ENCODE measurements at regions not wholly inside any gene's neighbourhood (a gene's known extent, or its start where the extent isn't known, plus 50 kb on each side); places are given as distances from the start of the nearest gene placed in this dataset.

- DNase-seq (ENCODE audit: low spot score) = no peak
These were observed 659.2 kb downstream of the HDGFL1 start for GRCh38 chr6:23228439-23229024.

- no peak for DNase-seq (ENCODE audit: low spot score)
These were observed 674.5 kb downstream of the HDGFL1 start for GRCh38 chr6:23243854-23244253.

DNA sequence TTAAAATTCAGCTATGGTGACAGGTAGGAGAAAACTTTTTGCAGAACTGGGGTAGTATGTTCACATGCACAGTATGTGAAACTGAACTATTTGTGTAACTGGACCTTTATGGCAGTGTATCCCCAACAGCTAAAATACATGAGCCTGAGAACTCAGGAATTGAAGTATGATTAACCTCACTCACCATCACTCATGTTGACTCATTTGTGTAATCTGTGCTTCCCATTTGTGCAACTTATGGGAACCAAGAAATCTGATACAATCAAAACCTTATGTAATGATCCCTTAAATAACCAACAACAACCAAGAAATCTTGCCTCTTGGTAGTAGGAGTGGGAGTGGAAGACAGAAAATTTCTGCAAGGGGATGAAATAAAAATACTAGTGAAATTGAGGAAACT, 674.9 kb downstream of the HDGFL1 start:
- DNase-seq (ENCODE audit: low spot score) = no peak

DNA sequence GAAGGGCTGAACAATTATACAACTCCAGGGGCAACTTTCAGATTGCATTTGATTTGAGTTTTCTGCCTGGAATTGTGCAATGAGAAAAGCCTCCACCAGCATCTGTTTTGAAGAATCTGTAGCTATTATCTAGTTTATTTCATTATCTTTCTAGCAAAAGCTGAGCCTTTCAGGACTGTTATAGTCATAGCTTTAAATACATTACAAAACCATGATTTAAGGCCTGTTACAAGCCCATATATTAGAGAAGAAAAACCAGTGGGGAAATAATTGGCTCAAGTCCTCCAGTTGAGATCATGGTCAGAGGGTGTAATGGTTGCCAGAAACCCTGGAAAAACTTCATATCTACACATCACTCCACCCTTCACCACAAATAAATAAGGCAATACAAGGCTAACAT, 676.2 kb downstream of the HDGFL1 start:
- DNase-seq (ENCODE audit: low spot score) = no peak

GRCh38 chr6:23246896-23247295, 677.5 kb downstream of the HDGFL1 start:
- DNase-seq (ENCODE audit: low spot score) = no peak

- DNase-seq (ENCODE audit: low spot score) = no peak
These were observed 681.2 kb downstream of the HDGFL1 start for GRCh38 chr6:23250556-23250955.

DNA sequence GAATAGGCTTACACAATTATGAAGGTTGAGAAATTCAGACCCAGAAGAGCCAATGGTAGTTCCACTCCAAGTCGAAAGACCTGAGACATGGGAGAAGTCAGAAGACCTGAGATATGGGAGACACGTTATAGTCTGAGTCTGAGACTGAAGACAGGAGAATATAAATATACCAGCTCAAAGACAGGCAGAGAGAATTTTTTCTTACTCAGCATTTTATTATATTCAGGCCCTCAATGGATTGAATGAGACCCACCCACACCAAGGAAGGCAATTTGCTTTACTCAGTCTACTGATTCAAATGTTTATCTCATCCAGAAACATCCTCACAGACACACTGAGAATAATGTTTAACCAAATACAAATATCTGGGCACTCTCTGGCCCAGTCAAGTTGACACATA, 693.5 kb downstream of the HDGFL1 start:
- no peak for DNase-seq (ENCODE audit: low spot score)

- DNase-seq (ENCODE audit: low spot score) = no peak
These were observed 695.9 kb downstream of the HDGFL1 start for GRCh38 chr6:23265270-23265669.

- DNase-seq (ENCODE audit: low spot score) = no peak
These were observed 697.2 kb downstream of the HDGFL1 start for GRCh38 chr6:23266536-23266935.

GRCh38 chr6:23267651-23268050, 698.3 kb downstream of the HDGFL1 start:
- DNase-seq (ENCODE audit: low spot score) = no peak

DNA sequence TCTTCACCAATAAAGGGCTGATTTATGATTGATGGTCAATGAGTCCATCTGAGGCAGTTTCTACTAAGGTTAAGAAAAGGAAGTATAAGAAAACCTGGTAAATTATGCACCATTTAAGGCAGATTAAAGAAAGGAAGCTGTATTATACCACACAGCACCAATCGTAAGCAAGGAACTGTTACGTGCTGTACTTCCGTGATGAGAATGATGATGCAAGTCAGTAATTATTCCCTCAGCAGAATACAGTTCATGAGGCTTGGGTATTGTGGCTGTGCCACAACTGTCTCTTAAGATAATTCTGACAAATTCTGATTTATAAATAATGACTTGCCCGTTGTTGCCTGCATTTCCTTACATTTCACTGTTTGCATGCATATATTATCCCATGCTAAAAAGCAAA, 699.0 kb downstream of the HDGFL1 start:
- DNase-seq (ENCODE audit: low spot score) = no peak

- no peak for DNase-seq (ENCODE audit: low spot score)
These were observed 700.1 kb downstream of the HDGFL1 start for GRCh38 chr6:23269436-23269835.

- DNase-seq (ENCODE audit: low spot score) = no peak
These were observed 703.2 kb downstream of the HDGFL1 start for GRCh38 chr6:23272536-23272935.

- DNase-seq (ENCODE audit: low spot score) = no peak
These were observed 708.3 kb downstream of the HDGFL1 start for GRCh38 chr6:23277521-23278179.

- no peak for DNase-seq (ENCODE audit: low spot score)
These were observed 708.8 kb downstream of the HDGFL1 start for GRCh38 chr6:23278180-23278532.

DNA sequence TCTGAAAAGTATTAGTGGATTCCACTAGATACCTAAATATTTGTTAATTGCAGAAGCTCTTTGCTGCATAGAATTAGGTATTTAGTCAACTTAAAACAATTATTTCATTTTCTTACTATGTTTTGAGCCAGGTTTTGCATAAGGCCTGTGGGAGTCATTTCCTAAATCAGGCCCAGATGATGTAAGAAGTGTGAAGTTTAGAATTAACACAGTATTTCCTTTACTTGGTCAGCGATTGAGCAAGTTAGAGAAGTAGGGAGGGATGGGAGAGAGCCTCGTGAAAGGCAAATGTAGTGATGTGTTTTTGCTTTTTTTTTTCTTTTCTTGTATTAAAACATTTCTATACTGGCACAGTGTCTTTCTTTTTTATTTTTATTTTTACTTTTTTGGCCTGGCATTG, 711.1 kb downstream of the HDGFL1 start:
- no peak for DNase-seq (ENCODE audit: low spot score)

GRCh38 chr6:23282252-23283021, 713.1 kb downstream of the HDGFL1 start:
- DNase-seq (ENCODE audit: low spot score) = no peak

GRCh38 chr6:23293653-23294052, 724.3 kb downstream of the HDGFL1 start:
- DNase-seq (ENCODE audit: low spot score) = no peak

GRCh38 chr6:23301556-23301955, 732.2 kb downstream of the HDGFL1 start:
- DNase-seq (ENCODE audit: low spot score) = no peak

DNA sequence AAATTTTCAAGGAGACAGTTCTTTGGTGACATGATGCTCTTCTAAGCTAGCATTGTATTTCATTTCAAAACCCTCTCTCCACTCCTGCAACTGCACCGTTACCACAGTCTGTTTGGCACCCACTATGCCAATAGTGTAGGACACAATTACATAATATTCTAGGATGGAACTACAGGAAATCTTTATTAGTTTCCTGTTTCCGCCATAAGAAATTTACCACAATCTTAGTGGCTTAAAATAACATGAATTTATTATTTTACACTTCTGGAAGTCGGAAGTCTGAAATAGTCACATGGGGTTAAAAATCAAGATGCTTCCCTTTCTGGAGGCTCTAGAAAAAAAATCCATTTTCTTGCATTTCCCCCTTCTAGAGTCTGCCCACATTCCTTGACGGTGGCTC, 733.1 kb downstream of the HDGFL1 start:
- DNase-seq (ENCODE audit: low spot score) = no peak

DNA sequence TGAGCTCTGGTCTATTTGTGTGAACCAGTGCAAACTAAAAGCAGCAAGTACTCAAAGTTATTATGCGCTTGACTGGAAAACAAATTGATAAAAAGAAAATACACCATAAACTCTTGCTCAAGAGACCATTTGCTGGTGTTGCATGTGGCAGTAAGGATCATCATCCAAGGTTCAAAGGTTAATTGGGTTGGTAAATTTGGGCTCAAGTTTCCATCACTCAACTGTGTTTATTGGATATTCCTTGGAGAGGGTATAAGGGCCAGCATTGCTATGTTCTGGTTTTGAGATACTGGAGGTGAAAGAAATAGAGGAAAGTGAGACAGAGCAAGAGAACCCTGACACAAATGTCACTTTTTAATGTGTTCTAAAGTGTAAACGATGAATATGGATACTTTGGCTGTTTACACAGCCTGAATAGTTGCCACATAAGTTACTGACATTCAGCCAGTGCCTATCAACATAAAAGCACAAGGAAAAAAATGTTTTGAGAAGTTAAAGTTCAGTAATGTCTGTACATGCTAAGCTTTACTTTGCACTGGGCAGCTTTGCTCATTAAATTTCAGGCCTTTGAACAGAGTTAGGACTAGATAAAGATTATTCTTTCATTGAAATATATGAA, 736.1 kb downstream of the HDGFL1 start:
- no peak for DNase-seq (ENCODE audit: low spot score)

GRCh38 chr6:23306251-23306950, 737.0 kb downstream of the HDGFL1 start:
- no peak for DNase-seq (ENCODE audit: low spot score)

Measured in ecto neural progenitor cell (in vitro differentiated cells).